ENCODE measurements at regions not wholly inside any gene's neighbourhood (a gene's known extent, or its start where the extent isn't known, plus 50 kb on each side); places are given as distances from the start of the nearest gene placed in this dataset.

DNA sequence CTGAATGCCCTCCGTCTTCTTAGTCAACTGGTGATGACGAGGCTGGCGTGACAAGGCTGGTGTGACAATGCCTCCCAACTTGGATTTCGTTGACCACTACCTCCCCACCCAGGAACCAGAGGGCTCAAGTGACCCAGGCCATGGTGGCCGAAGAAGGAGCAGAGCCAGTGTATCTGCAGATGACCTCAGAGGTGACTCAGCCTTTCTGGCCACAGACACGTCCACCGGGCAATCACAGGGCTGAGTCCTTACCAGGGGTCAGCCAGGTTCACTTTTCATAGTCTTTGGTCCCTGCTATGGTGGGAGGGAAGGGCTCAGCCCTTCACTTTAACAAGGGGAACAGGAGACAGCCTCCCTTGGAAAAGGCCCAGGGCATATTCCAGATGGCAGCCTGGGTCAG, 116.3 kb downstream of the MAF start (continued):
- TF ChIP-seq KDM1A (IDR thresholded peaks at IDR 0.05) (no peak), SLC30A9 (CRISPR knock-in tag; IDR thresholded peaks at IDR 0.05) (no peak), POLR2G (IDR thresholded peaks at IDR 0.05; ENCODE audit: low read depth, low read length) (no peak), ZNF324 (CRISPR knock-in tag; IDR thresholded peaks at IDR 0.05) (no peak), MTF1 (CRISPR knock-in tag; IDR thresholded peaks at IDR 0.05; ENCODE audit: borderline replicate concordance) (no peak), TSC22D4 (tag; IDR thresholded peaks at IDR 0.05) (no peak), ZZZ3 (IDR thresholded peaks at IDR 0.05) (no peak), MAFG (tag; conservative IDR thresholded peaks at IDR 0.05) (peak; percentile 69), ZFP36 (IDR thresholded peaks at IDR 0.05; ENCODE audit: low read depth, low read length, partially characterized antibody) (no peak), DNMT1 (IDR thresholded peaks at IDR 0.05) (no peak), JUND (IDR thresholded peaks at IDR 0.05; ENCODE audit: borderline replicate concordance, low read depth, low read length) (peak; percentile 72; the same call in 1 of the 2 replicates), JUND (tag; IDR thresholded peaks at IDR 0.05; ENCODE audit: borderline replicate concordance, low read depth, low read length) (peak; percentile 89; the same call in 2 of the 3 replicates), NFE2 (IDR thresholded peaks at IDR 0.05; ENCODE audit: low read depth) (peak; percentile 71), CREM (IDR thresholded peaks at IDR 0.05; ENCODE audit: low read depth) (no peak), MAFK (IDR thresholded peaks at IDR 0.05; ENCODE audit: low read length) (peak; percentile 34; the same call in 1 of the 2 replicates), BRD4 (IDR thresholded peaks at IDR 0.05) (no peak), ILF3 (IDR thresholded peaks at IDR 0.05; ENCODE audit: borderline replicate concordance) (no peak), NR3C1 (CRISPR knock-in tag; IDR thresholded peaks at IDR 0.05) (no peak), FOSL1 (tag; conservative IDR thresholded peaks at IDR 0.05) (peak; percentile 67), C11orf30 (IDR thresholded peaks at IDR 0.05; ENCODE audit: low read depth) (peak; percentile 59), RBM15 (IDR thresholded peaks at IDR 0.05; ENCODE audit: insufficient read depth, low read length) (no peak), PRPF4 (IDR thresholded peaks at IDR 0.05; ENCODE audit: insufficient read depth, low read depth, low read length, poor library complexity, severe bottlenecking) (no peak)
- TF ChIP-seq, protein P1, sequence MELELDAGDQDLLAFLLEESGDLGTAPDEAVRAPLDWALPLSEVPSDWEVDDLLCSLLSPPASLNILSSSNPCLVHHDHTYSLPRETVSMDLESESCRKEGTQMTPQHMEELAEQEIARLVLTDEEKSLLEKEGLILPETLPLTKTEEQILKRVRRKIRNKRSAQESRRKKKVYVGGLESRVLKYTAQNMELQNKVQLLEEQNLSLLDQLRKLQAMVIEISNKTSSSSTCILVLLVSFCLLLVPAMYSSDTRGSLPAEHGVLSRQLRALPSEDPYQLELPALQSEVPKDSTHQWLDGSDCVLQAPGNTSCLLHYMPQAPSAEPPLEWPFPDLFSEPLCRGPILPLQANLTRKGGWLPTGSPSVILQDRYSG (tag; conservative IDR thresholded peaks at IDR 0.05; ENCODE audit: low read depth) = no peak
- TF ChIP-seq, protein P2, sequence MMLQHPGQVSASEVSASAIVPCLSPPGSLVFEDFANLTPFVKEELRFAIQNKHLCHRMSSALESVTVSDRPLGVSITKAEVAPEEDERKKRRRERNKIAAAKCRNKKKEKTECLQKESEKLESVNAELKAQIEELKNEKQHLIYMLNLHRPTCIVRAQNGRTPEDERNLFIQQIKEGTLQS (IDR thresholded peaks at IDR 0.05) = peak; percentile 88
- TF ChIP-seq, protein P2 (CRISPR knock-in tag; conservative IDR thresholded peaks at IDR 0.05) = no peak
- TF ChIP-seq, protein P3, sequence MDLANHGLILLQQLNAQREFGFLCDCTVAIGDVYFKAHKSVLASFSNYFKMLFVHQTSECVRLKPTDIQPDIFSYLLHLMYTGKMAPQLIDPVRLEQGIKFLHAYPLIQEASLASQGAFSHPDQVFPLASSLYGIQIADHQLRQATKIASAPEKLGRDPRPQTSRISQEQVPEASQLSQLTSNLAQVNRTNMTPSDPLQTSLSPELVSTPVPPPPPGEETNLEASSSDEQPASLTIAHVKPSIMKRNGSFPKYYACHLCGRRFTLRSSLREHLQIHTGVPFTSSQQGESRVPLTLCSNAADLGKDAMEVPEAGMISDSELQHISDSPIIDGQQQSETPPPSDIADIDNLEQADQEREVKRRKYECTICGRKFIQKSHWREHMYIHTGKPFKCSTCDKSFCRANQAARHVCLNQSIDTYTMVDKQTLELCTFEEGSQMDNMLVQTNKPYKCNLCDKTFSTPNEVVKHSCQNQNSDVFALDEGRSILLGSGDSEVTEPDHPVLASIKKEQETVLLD (IDR thresholded peaks at IDR 0.05) = no peak
- TF ChIP-seq, protein P4, sequence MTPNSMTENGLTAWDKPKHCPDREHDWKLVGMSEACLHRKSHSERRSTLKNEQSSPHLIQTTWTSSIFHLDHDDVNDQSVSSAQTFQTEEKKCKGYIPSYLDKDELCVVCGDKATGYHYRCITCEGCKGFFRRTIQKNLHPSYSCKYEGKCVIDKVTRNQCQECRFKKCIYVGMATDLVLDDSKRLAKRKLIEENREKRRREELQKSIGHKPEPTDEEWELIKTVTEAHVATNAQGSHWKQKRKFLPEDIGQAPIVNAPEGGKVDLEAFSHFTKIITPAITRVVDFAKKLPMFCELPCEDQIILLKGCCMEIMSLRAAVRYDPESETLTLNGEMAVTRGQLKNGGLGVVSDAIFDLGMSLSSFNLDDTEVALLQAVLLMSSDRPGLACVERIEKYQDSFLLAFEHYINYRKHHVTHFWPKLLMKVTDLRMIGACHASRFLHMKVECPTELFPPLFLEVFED (CRISPR knock-in tag; conservative IDR thresholded peaks at IDR 0.05) = no peak
